Stimulated activated CD4-positive, alpha-beta T cell treated with anti-CD3 and anti-CD28 coated beads, Interleukin-15, amount 100 ng/mL, for 24 hours (primary cell): ENCODE measurements at regions not wholly inside any gene's neighbourhood (a gene's known extent, or its start where the extent isn't known, plus 50 kb on each side); places are given as distances from the start of the nearest gene placed in this dataset.
"Not testable (repeated sequence)": the region's sequence is repeated elsewhere in the genome, so short reads cannot be mapped to it uniquely, and the experiment has no call there.

Source experiments
- DNase-seq: peaks from one replicate; pipeline ENCODE4 v3.0.0-alpha.2; 2020

DNA sequence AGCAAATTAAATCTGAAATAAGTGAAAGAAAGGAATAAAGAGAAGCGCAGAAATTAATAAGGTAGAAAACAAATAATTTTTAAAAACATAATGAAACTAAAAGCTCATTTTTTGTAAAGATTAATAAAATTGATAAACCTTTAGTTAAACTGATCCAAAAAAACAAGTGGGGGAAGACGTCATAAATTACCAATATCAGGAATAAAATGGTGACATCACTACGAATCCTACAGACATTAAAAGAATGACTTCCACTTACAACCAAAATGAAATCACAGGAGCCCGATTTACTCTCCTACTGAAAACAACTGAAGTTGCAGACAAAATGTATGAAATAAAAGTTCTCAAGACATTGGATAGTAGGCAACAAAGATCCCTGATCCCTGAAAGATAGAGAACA is 68.1 kb upstream of the IFFO2 start:
- no peak for DNase-seq

DNA sequence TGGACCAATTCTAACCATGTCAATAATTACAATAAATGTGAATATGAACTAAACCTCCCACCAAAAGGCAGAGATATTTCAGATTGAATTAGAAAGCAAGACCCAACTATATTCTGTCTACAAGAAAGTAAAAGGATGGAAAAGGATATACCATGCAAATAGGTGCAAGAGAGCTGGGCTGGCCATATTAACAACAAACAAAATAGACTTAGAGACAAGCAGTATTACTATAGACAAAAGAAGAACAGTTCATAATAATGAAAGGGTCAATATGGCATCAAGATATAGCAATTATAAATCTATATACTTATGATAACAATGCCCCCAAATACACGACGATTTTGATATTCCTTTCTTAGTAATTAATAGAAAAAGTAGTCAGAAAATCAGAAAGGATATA is 67.3 kb upstream of the IFFO2 start:
- no peak for DNase-seq

DNA sequence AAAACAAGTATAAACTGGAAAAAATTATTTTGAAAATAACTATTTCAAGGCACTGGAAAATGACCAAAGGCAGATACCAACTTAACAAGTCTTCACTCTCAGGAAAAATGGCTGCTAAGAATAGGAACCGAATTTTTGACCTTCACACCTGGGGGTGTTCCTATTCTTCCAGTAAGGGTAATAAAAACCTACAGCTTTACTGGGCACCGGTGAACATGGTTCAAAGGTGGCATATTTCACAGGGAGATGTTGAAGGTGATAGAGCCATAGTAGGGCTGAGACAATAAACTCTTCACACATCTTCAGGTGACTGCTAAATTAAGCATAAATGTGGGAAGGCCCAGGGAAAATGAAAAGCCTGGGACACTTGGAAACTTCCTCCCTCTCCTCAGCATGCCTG is 65.4 kb upstream of the IFFO2 start:
- DNase-seq: no peak

- DNase-seq: not testable (repeated sequence)
Observed at GRCh38 chr1:19019288-19019687, 62.8 kb upstream of the IFFO2 start.

GRCh38 chr1:19015476-19015875 is 59.0 kb upstream of the IFFO2 start:
- no peak for DNase-seq

DNA sequence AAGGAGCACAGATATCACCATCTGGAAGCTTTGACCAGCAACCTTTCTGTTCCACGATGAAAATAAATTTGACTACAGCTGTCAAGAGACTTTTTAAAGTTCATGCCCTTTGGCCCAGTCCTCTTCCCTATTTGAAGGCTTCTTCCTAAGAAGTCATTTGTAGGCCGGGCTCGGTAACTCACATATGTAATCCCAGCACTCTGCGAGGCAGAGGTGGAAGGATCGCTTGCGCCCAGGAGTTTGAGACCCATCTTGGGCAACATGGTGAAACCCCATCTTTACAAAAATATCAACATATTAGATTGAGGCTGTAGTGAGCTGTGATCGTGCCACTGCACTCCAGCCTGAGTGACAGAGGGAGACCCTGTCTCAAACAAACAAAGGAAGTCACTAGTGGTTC is 58.3 kb upstream of the IFFO2 start:
- no peak for DNase-seq

DNA sequence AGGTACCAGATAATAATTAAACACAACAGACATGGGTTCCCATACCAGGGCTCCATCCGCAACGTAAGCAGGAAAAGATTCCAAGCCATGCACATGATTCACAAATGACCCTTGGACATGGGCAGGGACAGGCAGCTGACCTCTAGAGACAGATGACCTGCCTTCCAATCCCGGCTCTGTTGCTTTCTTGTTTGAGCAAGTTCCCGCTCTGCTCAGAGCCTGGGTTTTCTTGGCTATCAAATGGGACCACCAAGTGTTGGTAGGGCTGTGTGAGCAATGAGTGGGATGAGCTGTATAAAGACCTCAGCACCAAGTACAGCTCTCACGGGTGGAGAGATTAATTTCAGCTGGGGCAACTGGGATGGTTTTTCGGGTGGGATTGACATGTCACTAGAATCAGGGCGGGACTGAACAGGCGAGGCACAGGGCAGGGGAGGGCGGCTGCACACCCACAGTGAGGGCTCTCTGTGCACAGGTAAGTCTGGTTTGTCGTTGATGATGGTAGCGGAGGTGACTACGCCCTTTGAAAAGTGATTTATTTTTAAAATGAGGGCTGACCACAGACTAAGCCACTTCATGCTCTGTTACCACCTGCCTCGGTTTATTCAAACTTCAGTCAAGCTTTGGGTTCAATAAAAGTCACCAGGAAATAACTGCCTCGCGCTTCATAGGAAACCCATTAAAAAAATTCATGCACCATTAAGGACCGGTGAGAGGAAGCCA is 57.5 kb upstream of the IFFO2 start:
- DNase-seq: no peak

- DNase-seq: no peak
Observed at GRCh38 chr1:19011845-19012231, 55.4 kb upstream of the IFFO2 start.

GRCh38 chr1:19010995-19011844 is 54.7 kb upstream of the IFFO2 start:
- peak; percentile 90 for DNase-seq

- no peak for DNase-seq
Observed at GRCh38 chr1:19010503-19010902, 54.0 kb upstream of the IFFO2 start.

DNA sequence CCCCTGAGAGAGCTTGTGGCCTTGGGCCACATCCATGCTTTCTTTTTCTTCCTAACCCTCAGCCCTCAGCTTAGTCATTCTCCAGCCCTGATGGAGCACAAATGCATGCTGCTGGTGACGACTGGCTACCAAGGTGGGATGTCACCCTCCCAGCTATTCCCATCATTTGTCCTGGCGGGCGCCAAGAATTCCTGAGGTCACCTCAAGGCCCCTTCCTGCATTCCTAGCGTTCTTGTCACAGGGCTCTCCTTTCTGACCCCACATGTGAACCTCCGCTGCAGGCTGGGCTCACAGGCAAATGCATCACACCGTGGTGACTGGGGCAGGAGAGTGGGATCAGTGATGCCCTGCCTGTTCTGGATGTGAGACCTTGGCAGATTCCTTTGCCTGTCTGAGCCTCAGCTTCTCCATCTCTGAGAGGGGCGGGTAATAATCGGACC is 53.4 kb upstream of the IFFO2 start:
- no peak for DNase-seq

- no peak for DNase-seq
Observed at GRCh38 chr1:19009126-19009881, 52.8 kb upstream of the IFFO2 start.

GRCh38 chr1:19007491-19008441 is 51.3 kb upstream of the IFFO2 start:
- no peak for DNase-seq

DNA sequence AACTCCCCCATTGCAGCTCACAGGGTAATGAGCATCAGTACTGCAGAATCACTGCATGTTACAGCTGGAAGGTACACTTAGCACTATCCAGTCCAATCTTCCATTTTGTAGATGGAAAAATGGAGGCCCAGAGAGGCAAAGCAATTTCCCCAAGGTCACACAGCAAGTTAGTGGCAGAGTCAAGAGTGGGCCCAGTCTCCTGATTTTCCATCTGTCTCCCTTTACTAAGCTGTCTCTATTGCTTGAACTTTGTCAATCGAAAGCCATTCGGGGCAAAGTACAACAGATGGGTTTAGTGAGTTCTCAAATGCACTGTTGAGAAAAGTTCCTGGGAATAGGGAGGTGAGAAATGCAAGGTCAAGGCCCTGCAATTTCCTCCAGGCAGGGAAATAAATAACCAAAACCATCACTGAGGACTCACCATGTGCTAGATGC is 50.4 kb upstream of the IFFO2 start:
- no peak for DNase-seq
